HG02759 (cell line): ENCODE measurements at regions not wholly inside any gene's neighbourhood (a gene's known extent, or its start where the extent isn't known, plus 50 kb on each side); places are given as distances from the start of the nearest gene placed in this dataset.

Experiments
- ATAC-seq: cut with Tn5 transposase; IDR thresholded peaks from one replicate; pipeline ENCODE4 v1.9.1; 2021; ENCODE audit warnings: mild to moderate bottlenecking, moderate library complexity; ENCODE audit not compliant: unreplicated experiment

GRCh38 chr17:77266891-77267341 is 126.1 kb downstream of the SEC14L1 start:
- ATAC-seq = no peak

GRCh38 chr17:77269696-77270681 is 129.2 kb downstream of the SEC14L1 start:
- no peak for ATAC-seq

- no peak for ATAC-seq
Observed at GRCh38 chr17:77271411-77271810, 130.6 kb downstream of the SEC14L1 start.

DNA sequence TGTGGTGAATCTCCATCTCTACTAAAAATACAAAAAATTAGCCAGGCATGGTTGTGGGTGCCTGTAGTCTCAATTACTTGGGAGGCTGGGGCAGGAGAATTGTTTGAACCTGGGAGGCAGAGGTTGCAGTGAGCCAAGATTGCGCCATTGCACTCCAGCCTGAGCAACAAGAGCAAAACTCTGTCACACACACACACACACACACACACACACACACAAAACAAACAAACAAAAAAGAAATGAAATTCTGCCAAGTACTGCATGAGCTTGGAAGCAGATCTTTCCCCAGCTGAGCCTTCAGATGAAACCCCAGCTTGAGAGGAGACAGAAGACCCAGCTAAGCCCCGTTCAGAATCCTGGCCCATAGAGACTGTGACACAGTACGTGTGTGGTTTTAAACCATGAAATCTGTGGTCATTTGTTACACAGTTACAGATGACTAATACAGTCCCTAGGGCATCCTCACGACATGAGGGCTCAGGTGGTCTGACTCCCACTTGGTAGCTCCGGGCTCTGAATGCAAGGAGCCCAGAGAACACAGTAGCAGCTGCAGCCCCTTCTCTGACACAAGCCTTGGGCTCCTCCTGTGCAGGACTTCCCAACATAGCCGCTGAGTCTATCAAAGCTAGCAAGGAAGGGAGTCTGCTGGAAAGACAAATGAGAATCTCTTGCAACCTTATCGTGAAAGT is 132.8 kb downstream of the SEC14L1 start:
- no peak for ATAC-seq

DNA sequence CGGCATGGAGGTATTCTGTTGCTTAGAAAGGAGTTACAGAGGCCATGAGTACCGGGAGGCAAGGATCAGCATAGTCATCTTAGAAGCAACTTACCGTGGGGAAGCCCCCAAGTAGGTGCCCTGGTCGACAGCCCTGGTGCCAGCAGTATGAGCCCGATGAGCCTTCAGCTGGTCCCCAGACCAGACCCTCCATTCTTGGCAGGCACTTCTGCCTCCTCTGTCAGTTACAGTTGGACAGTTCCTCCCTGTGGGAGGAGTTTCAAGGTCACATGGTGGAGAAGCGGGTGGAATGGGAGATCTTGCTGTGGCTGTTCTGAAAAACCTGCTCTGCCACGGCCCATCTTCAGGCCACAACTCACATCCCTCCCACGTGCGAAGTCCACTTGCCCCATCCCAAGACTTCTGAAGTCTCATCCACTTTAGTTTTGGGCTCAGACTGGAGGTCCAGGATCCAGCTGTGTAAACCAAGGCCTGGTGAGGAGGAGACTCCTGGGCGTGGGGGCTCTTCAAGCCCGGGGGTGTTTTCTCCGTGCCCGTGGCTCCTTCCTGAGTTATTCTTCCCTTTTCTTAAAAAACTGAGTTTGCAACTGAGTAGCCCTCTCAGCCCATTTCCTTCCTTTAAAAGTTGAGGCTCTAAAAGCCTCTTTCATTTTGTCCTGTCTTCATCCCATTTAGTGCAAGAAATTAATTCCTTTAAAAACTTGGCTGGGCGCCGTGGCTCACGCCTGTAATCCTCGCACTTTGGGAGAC is 133.5 kb downstream of the SEC14L1 start:
- ATAC-seq = no peak

DNA sequence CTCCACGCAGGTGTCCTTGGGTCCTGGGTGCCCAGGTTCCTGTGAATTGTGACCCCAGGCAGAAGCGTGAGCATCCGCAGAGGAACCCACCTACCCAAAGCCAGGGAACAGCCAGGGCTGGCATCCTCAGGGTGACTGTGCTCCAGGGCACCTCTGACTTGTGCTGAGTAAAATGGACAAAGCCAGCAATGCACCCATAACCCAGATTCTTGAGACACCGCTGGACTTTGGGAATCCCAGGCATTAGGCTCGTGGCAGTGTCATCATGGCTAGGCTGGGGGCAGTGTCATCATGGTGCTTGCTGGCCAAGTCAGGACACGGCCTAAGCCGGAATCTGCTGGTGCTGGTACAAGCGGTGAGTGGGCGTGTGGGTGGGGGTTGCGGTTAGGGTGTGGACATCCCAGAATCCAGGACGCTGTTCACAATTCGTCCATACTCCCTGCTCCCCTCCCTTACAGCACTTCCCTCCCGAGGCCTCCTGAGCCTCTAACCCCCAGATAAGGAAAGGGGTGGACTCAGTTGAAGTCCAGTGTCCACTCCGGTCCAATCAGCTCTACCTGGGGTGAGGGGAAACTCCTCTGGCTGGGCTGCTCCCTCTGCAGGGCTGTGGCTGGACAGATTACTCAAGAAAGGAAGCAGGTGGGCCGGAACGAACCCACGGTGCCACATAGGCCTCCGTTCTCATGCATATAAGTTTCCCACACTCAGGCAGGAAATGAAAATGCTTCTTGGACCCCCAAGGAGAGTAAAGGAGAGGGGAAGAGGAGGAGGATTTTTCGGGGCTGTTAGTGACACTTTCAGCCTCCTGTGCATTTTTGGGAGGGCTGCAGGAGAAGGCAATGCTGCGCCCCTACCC is 138.9 kb downstream of the SEC14L1 start:
- ATAC-seq = no peak

DNA sequence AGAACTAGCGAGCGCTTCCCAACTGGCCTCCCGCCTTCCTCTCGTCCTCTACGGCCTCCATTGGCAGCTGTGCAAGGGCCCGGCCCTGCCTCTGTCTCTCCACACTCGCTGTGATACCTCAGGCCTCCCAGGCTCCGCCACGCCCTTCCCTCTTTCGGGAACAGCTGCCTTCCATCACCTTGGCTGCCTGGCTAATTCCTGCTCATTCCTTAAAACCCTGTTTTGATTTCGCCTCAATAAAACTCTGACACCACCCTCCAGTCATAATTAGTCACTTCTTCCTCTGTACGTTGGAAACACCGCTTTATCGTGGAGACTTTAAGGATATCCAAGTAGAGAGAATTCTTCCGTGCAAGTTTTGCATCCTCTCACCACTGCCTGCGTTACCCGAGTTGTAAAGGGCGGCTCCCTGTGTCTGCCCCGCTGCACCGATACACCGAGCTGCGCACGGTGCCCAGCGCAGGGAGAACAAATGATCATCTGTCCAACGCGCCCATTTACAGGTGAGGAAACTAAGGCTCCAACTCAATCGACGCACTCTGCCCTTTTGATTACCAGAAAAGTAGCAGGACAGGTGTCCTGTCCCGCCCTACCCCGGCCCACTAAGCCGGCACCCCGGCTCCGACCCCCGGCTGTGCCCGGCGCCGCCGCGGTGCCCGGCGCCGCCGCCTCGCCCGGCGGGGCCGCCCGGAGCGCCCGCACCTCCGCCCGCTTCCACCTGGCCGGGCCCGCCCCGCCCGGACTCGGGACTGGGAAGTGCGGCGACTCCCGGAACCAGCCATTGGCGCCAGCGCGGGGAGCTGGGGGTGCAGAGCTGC is 139.7 kb downstream of the SEC14L1 start:
- no peak for ATAC-seq

- ATAC-seq = peak; percentile 81
Observed at GRCh38 chr17:77281122-77281903, 140.5 kb downstream of the SEC14L1 start.

GRCh38 chr17:77281904-77282367 is 141.2 kb downstream of the SEC14L1 start:
- ATAC-seq = no peak

DNA sequence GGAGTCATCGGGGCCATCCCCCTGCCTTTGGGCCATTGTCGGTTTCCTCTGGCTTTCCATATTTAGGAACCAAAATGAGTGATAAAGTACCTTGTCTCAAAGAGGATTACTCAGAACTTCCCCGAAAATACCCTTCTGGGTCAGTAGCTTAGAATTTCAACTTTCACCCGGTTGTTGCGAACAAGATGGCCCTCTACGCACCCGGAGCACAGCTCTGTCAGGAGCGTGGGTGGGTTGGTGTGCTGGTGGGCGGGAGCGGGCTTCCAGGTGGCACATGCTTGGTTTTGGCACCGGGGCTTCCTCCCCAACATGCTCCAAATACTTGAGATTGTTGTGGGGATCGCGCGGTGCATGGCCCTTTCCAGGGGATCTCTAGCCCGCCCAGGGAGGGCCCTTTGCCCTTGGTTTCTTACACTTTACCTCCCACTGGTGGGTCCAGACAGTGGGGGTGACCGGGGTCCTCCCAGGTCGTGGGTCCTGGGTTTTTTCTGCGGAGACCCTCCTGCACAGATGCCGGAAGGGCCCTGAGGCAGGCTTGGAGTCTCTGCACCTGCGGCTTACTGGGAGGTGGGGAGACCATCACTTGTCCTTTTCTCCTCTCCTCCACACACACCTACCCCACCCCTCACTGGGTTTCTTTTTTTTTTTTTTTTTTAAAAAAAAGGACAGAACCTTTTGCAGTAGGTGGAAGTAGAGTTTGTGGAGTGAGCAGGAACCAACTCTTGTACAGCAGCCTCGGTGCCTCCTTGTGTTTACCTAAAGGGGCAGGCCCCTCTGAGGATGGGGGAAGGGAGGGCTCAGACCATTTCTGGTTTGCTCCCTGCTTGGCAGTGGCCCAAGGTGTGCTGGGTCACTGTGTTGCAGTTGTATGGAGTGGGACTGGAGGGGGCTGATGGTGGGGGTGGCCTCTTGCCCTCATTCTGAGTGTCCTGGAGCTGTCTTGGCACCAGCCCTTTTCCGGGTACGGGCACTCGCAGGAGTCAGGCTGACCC is 142.1 kb downstream of the SEC14L1 start:
- ATAC-seq = no peak

DNA sequence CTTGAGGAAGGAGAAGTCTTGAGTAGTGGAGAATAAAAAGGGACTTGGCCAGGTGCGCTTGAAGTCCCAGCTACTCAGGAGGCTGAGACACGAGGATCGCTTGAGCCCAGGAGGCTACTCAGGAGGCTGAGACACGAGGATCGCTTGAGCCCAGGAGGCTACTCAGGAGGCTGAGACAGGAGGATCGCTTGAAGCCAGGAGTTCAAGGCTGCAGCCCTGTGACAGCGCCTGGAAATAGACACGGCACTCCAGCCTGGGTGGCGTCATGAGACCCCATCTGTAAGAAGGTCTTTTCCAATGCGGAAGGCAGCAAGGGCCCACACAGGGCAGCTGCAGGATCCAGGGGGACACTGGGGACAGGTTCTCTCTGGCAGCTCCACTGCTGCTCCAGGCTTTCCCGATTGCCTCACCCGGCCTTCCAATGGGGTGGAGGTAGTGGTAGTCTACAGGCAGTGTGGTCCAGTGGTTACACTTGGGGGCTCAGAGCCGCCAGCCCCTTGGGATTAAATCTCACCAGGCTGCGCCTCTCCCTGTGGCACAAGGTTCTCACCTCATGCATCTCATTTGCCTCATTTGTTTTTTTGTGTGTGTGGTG is 143.4 kb downstream of the SEC14L1 start:
- ATAC-seq = no peak

DNA sequence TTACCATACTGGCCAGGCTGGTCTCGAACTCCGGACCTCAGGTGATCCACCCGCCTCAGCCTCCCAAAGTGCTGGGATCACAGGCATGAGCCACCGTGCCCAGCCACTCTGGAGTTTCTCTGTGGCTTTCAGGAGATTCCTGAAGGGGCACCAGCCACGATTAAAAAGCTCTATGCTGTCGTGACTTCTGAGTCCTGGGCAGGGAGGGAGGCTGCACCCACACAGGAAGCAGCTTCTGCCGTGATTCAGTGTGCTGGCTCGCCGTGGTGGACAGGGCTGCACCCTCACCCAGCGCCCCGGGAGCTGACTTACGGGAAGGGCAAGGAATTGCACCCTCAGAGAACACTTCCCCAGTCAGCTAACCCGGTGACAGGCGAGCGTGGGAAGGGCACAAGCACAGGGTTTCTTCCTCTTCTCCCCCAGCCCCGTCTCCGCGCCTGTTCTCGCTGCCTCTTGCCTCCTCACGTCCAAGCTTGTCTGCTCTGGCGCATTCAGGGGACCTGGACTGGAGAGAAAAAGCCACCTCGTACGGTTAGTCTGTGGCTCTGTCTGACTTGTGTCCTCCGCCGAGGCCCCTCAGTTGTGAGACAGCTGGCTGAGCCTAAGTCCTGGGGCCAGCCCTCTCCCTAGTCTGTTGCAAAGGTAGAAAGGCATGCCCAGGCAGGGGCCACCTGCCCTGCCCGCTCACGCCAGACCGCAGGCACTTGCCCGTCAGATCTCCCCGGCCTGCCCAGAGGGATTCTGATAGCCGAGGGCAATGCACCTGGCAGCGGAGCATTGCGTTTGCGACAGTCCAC is 145.0 kb downstream of the SEC14L1 start:
- no peak for ATAC-seq

- ATAC-seq = no peak
Observed at GRCh38 chr17:77286391-77286640, 145.5 kb downstream of the SEC14L1 start.

GRCh38 chr17:77286641-77287431 is 146.1 kb downstream of the SEC14L1 start:
- ATAC-seq = no peak

DNA sequence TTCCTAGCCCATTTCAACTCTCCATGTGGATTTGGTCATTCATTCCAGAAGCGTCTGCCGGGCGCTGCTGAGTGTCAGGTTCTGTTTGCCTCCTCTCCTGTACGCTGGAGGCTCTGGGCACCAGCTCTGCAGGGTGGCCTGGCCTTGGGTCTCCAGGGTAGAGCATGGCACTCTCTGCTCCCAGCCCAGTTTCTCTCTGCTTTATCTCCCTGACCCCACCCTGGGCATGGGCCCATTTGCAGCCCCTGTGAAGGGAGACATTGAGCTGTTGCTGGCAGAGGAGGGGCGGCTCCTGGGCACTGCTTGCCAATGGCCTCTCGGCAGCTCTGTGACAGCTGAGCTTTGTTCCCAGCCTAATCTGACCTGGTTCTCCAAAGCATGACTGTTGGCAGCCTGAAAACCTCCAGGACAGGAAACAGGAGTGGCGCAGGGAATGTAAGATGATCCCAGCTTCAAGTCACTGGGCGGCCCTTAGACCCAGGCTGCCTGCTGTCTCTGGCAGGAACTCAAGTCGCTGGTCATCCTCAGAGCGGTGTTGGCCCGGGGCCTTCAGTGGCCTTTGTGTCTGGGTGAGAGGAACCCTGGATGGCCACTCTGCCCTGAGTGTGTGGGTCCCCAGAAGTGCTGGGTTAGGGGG is 146.8 kb downstream of the SEC14L1 start:
- ATAC-seq = no peak
